HG03469 (cell line): ENCODE measurements at regions not wholly inside any gene's neighbourhood (a gene's known extent, or its start where the extent isn't known, plus 50 kb on each side); places are given as distances from the start of the nearest gene placed in this dataset.
A peak's percentile ranks its signal among the peaks of the same experiment; 100 is the strongest.

Experiments used
- ATAC-seq: cut with Tn5 transposase; IDR thresholded peaks from one replicate; pipeline ENCODE4 v1.9.1; 2021; ENCODE audit warnings: mild to moderate bottlenecking, moderate library complexity, moderate number of reproducible peaks; ENCODE audit not compliant: unreplicated experiment

DNA sequence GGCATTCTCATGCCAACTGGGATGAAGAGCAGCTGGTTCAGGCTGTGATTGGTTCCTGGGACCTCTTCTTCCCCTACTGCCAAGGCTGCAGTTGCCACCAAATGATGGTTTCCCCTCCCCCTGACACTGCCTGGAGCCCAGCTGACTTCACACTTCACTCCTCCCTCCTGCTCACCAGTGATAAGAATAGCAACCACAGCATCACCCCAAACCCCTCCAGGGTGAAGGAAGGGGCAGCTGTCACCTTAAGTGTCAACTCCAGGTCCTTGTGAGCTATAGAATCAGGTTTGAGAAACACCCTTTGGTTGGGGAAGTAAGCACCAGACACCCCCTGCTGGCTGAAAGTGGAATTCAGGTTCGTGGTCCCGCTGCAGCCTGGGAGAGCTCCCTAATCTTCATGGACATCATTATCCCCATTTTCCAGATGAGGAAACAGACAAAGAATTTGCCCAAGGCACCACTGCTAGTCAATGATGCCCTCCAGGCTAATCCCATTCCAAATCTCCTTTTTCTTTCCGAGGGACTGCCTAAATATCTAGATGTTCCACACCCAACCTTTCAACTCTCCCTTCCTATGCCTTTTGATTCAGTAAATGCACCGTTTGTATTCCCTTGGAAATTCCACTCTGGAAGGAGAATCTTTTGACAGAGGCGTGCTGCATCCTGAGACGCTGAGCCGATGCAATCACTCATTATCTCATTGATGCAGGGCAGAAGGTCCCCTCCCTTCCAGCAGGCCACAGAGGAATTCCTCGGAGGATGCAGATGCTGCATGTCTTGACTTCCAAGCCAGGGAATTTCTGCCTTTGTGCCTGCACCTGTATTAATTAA lies 50.6 kb upstream of the UQCRFS1 start:
- no peak for ATAC-seq

DNA sequence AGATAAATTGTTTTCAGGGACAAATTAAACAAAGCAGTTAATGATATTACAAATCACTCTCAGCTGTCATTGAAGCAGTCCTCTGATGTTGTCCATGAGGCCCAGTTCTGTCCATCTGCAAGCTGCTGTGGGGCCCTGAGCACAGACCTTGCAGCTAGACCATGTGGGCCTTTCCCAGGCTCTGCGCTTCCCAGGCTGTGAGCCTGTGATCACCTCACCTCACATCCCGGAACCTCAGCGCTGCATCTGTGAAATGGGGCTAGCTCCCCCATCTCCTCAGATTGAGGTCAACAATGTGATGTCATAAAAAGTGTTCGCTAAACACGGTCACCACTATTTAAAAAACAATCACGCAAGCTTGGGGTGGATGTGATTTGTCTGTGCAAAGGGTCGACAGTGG lies 51.9 kb upstream of the UQCRFS1 start:
- no peak for ATAC-seq

GRCh38 chr19:29265436-29265835 lies 52.5 kb upstream of the UQCRFS1 start:
- ATAC-seq: no peak

- ATAC-seq: no peak
These were observed 53.0 kb upstream of the UQCRFS1 start for GRCh38 chr19:29266001-29266400.

DNA sequence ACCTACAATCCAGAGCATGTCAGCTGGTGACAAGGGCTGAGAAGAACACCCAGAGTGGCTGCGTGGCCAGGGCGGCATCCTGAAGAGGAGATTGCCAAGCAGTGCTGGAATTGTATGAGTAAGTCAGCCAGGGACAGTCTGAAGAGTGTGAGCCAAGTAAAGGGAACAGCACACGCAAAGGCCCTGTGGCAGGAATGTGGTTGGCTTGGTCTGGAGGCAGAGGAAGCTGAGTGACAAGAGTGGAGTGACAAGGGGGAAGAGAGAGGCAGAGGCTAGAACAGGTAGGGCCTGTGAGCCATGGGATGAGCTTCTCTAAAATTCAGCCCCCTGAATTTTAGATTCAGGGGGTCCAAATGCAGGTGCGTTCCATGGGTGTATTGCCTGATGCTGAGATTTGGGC lies 53.7 kb upstream of the UQCRFS1 start:
- no peak for ATAC-seq

DNA sequence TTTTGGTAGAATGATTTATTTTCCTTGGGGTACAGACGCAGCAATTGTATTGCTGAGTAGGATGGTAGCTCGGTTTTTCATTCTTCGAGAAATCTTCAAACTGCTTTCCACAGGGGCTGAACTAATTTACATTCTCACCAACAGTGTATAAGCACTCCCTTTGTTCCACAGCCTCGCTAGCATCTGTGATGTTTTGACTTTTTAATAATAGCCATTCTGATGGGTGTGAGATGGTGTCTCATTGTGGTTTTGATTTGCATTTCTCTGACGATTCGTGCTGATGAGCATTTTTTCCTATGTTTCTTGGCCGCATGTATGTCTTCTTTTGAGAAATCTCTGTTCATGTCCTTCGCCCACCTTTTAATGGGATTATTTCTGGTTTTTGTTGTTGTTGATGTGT lies 54.8 kb upstream of the UQCRFS1 start:
- no peak for ATAC-seq

- no peak for ATAC-seq
These were observed 55.2 kb upstream of the UQCRFS1 start for GRCh38 chr19:29268103-29268502.

- ATAC-seq: no peak
These were observed 55.9 kb upstream of the UQCRFS1 start for GRCh38 chr19:29268721-29269393.

GRCh38 chr19:29269641-29270040 lies 56.7 kb upstream of the UQCRFS1 start:
- ATAC-seq: no peak

GRCh38 chr19:29271341-29271740 lies 58.4 kb upstream of the UQCRFS1 start:
- no peak for ATAC-seq

DNA sequence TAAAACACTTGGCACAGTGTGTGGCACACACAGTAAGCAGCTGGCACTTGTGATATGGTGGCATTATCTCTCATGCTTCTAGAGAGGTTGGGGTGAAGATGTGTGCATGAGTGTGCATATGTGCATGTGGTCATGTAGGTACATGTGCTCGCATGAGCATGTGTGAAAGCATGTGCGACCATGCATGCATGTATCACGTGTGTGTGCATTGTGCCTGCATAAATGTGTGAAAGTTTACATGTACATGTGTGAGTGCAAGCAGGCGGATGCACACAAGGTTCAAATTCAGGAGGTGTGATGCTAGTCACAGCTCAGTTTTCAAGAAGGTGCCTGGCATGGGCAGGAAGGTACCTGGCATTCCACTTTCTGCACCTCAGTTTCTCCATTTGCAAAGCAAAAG lies 59.0 kb upstream of the UQCRFS1 start:
- ATAC-seq: no peak

DNA sequence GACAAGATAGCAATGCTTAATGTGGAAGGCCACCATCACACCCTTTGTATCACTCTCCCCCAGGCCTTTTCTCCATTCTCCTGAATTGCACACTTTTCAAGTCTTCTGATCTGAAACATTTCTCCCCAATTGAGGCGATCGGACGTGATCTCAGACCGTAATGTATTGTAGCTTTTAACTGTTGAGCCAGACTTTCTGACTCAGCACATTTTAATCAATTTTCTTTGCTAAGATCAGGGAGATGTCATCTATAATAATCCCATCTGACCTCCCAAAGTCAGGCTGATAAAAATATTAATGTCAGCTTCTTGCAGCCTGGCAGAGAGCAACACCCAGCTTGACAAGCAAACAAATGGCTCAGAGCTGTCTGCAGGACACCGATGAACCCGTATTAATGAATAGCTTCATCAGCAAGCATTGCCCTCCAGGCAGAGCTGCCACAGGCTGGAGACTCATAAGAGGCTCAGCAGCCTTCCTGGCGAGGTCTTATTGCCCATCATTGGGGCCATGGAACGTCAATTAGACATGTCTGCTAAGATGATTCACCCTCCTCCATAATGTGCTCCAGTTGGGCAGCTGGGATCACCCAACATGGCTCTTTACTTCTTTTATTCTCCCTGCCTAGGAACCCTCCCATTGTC lies 60.2 kb upstream of the UQCRFS1 start:
- no peak for ATAC-seq

GRCh38 chr19:29275266-29275665 lies 62.3 kb upstream of the UQCRFS1 start:
- ATAC-seq: no peak

GRCh38 chr19:29277102-29277501 lies 64.2 kb upstream of the UQCRFS1 start:
- peak; percentile 96 for ATAC-seq

DNA sequence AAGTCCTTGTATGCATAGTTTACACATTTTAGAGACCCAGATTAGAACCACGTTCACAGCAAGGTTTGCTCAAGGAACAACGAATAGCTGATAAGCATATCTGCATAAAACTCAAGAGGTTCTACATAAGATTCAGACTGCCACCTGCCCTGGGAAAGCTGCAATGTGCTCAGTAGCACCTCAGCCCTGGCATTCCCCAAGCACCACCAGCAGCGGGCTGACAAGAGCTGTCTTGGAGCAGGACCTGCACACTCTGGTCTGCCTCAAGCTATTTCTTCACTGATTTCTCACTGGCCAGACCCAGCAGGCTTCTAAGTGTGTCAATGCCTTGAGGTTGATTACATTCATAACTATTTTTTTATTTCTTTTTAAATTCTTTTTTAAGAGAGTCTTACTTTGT lies 65.8 kb upstream of the UQCRFS1 start:
- ATAC-seq: no peak

DNA sequence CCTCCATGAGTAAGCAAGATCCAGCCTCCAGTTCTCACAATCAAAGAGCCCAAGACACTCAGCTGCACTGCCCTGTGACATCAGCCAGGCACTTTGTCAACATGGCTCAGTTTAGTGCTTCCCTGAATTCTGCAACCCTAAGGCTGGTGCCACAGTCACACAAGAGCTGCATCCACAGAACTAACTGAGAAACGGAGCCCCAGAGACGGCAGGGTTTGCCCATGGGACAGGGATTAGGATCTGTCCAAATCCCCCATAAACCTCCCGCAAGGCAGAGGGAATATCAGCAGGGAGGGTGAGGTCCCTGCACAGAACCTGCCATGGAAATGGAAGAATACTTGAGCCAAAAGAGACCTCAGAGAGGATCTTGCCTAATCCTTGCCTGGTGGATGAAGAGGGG lies 70.4 kb upstream of the UQCRFS1 start:
- no peak for ATAC-seq

GRCh38 chr19:29285187-29285687 lies 72.3 kb upstream of the UQCRFS1 start:
- ATAC-seq: no peak

GRCh38 chr19:29285878-29286277 lies 72.9 kb upstream of the UQCRFS1 start:
- ATAC-seq: no peak

- no peak for ATAC-seq
These were observed 74.1 kb upstream of the UQCRFS1 start for GRCh38 chr19:29287061-29287460.

GRCh38 chr19:29288256-29288655 lies 75.3 kb upstream of the UQCRFS1 start:
- no peak for ATAC-seq

GRCh38 chr19:29289020-29289419 lies 76.1 kb upstream of the UQCRFS1 start:
- no peak for ATAC-seq

GRCh38 chr19:29290853-29291252 lies 77.9 kb upstream of the UQCRFS1 start:
- ATAC-seq: no peak
